RWPE2 (cell line): ENCODE measurements at regions not wholly inside any gene's neighbourhood (a gene's known extent, or its start where the extent isn't known, plus 50 kb on each side); places are given as distances from the start of the nearest gene placed in this dataset.

Experiments used
- ATAC-seq: fragments of 200-7000 bp; cut with Tn5 transposase; 3 replicates; pipeline ENCODE4 v1.9.1; 2021; ENCODE audit warnings: low read depth
- DNase-seq: peaks from one replicate; pipeline ENCODE4 v3.0.0-alpha.2; 2020; ENCODE audit warnings: low spot score
- H3K27ac ChIP-seq: fragments of 450-650 bp; 2 replicates; pipeline ENCODE4 v1.5.1; 2017; ENCODE audit warnings: mild to moderate bottlenecking; ENCODE audit not compliant: poor library complexity, severe bottlenecking
- H3K27me3 ChIP-seq: fragments of 250-450 bp; sonication (Bioruptor Pico); 2 replicates; pipeline ENCODE4 v1.5.1; 2021; ENCODE audit warnings: mild to moderate bottlenecking, moderate library complexity; ENCODE audit not compliant: insufficient read depth, poor library complexity, severe bottlenecking
- H3K36me3 ChIP-seq: fragments of 250-450 bp; sonication (Bioruptor Pico); 2 replicates; pipeline ENCODE4 v1.5.1; 2020; ENCODE audit warnings: low read depth, mild to moderate bottlenecking, moderate library complexity
- H3K4me1 ChIP-seq: fragments of 250-450 bp; sonication (Bioruptor Pico); 2 replicates; pipeline ENCODE4 v1.5.1; 2021; ENCODE audit warnings: mild to moderate bottlenecking, moderate library complexity; ENCODE audit not compliant: insufficient read depth, poor library complexity, severe bottlenecking
- H3K4me3 ChIP-seq: fragments of 250-450 bp; sonication (Bioruptor Pico); 2 replicates; pipeline ENCODE4 v1.5.1; 2021; ENCODE audit warnings: mild to moderate bottlenecking, moderate library complexity; ENCODE audit not compliant: severe bottlenecking
- H3K9me3 ChIP-seq: fragments of 250-450 bp; sonication (Bioruptor Pico); 2 replicates; pipeline ENCODE4 v1.5.1; 2021; ENCODE audit warnings: mild to moderate bottlenecking, moderate library complexity; ENCODE audit not compliant: severe bottlenecking
- CTCF ChIP-seq: fragments of 450-650 bp; IDR thresholded peaks from one replicate; pipeline ENCODE4 v1.5.1; 2017; ENCODE audit warnings: mild to moderate bottlenecking, moderate library complexity; ENCODE audit not compliant: poor library complexity, severe bottlenecking

- Histone ChIP-seq H3K36me3 (no peaks in the 10 kb centered on the region), H3K27me3 (no peaks in the 10 kb centered on the region), H3K4me1 (no peaks in the 10 kb centered on the region), H3K9me3 (no peaks in the 10 kb centered on the region), H3K4me3 (no peak overlapping the region), H3K27ac (no peak overlapping the region)
- DNase-seq = no peak
- ATAC-seq = no peak
- TF ChIP-seq CTCF = no peak
These were observed 104.6 kb downstream of the AMY1C start for GRCh38 chr1:103854279-103854678.

GRCh38 chr1:103859721-103860120, 110.0 kb downstream of the AMY1C start:
- Histone ChIP-seq H3K36me3 (no peaks in the 10 kb centered on the region), H3K4me1 (no peaks in the 10 kb centered on the region), H3K9me3 (no peaks in the 10 kb centered on the region), H3K27ac (no peak overlapping the region), H3K4me3 (no peak overlapping the region), H3K27me3 (no peaks in the 10 kb centered on the region)
- no peak for TF ChIP-seq CTCF
- ATAC-seq (peak; percentile 42; the same call in 1 of the 3 replicates), DNase-seq (no peak)

- no peak for DNase-seq
- Histone ChIP-seq H3K27me3 (peaks cover 4% of the 10 kb centered on the region), H3K36me3 (no peaks in the 10 kb centered on the region), H3K4me1 (no peaks in the 10 kb centered on the region), H3K4me3 (no peak overlapping the region), H3K9me3 (no peaks in the 10 kb centered on the region), H3K27ac (no peak overlapping the region)
- TF ChIP-seq CTCF = no peak
- no peak for ATAC-seq
These were observed 149.1 kb downstream of the AMY1C start for GRCh38 chr1:103898576-103899345.

- H3K9me3 ChIP-seq = peaks cover under 1% of the 10 kb centered on the region
- TF ChIP-seq CTCF = no peak
- no peaks in the 10 kb centered on the region for H3K36me3 ChIP-seq
- H3K4me3 ChIP-seq = no peak overlapping the region
- no peak for ATAC-seq
- H3K4me1 ChIP-seq = no peaks in the 10 kb centered on the region
- no peak overlapping the region for H3K27ac ChIP-seq
- peaks cover 9% of the 10 kb centered on the region for H3K27me3 ChIP-seq
- DNase-seq = no peak
These were observed 150.3 kb downstream of the AMY1C start for GRCh38 chr1:103900005-103900404.

GRCh38 chr1:103901072-103901471, 151.4 kb downstream of the AMY1C start:
- ATAC-seq = no peak
- TF ChIP-seq CTCF = no peak
- H3K9me3 ChIP-seq = peaks cover 2% of the 10 kb centered on the region
- peaks cover 13% of the 10 kb centered on the region for H3K27me3 ChIP-seq
- DNase-seq = no peak
- H3K4me3 ChIP-seq = no peak overlapping the region
- no peaks in the 10 kb centered on the region for H3K4me1 ChIP-seq
- no peaks in the 10 kb centered on the region for H3K36me3 ChIP-seq
- no peak overlapping the region for H3K27ac ChIP-seq
